Neural progenitor cell (in vitro differentiated cells): ENCODE measurements at regions not wholly inside any gene's neighbourhood (a gene's known extent, or its start where the extent isn't known, plus 50 kb on each side); places are given as distances from the start of the nearest gene placed in this dataset. TPM values are rescaled to one million over a fixed set of nuclear protein-coding genes. Genes with fewer than 3 reads are reported as not detected.

Experiments
- DNase-seq: peaks from one replicate; pipeline ENCODE4 v3.0.0-alpha.2; 2016; ENCODE audit warnings: low spot score
- H2AFZ ChIP-seq: fragments of 200-600 bp; sonication (generic); replicated peaks from 2 replicates; pipeline ENCODE4 v1.6.1; 2016; ENCODE audit warnings: antibody characterized with exemption
- H3F3A ChIP-seq: fragments of 200-600 bp; sonication (generic); 2 replicates; pipeline ENCODE4 v1.6.1; 2016; ENCODE audit warnings: antibody characterized with exemption, low read depth
- H3K27ac ChIP-seq: fragments of 200-600 bp; sonication (generic); 2 replicates; pipeline ENCODE4 v1.5.1; 2016; ENCODE audit warnings: mild to moderate bottlenecking
- H3K27me3 ChIP-seq: fragments of 200-600 bp; sonication (generic); 2 replicates; pipeline ENCODE4 v1.6.1; 2016; ENCODE audit warnings: mild to moderate bottlenecking, moderate library complexity
- H3K36me3 ChIP-seq: fragments of 200-600 bp; sonication (generic); 2 replicates; pipeline ENCODE4 v1.5.1; 2016
- H3K4me1 ChIP-seq: fragments of 200-600 bp; sonication (generic); 2 replicates; pipeline ENCODE4 v1.6.1; 2016; ENCODE audit warnings: mixed run types
- H3K4me2 ChIP-seq: fragments of 200-600 bp; sonication (generic); 2 replicates; pipeline ENCODE4 v1.6.1; 2016
- H3K4me3 ChIP-seq: fragments of 200-600 bp; sonication (generic); 2 replicates; pipeline ENCODE4 v1.5.1; 2016
- H3K79me2 ChIP-seq: fragments of 200-600 bp; sonication (generic); 2 replicates; pipeline ENCODE4 v1.6.1; 2016; ENCODE audit warnings: low read depth
- H3K9ac ChIP-seq: fragments of 200-600 bp; sonication (generic); 2 replicates; pipeline ENCODE4 v1.6.1; 2016
- H3K9me3 ChIP-seq: fragments of 200-600 bp; sonication (generic); 2 replicates; pipeline ENCODE4 v1.5.1; 2016; ENCODE audit warnings: low read depth
- H4K20me1 ChIP-seq: fragments of 200-600 bp; sonication (generic); 2 replicates; pipeline ENCODE4 v1.6.1; 2016; ENCODE audit warnings: low read depth
- H3K27ac Mint-ChIP-seq: 3 replicates; pipeline ENCODE4 v1.8.0; 2021; ENCODE audit warnings: mixed read lengths
- H3K27me3 Mint-ChIP-seq: 2 replicates; pipeline ENCODE4 v1.8.0; 2022; ENCODE audit warnings: low read depth, mild to moderate bottlenecking, inconsistent platforms, moderate library complexity, mixed read lengths; ENCODE audit not compliant: insufficient read depth
- H3K36me3 Mint-ChIP-seq: 3 replicates; pipeline ENCODE4 v1.8.0; 2021; ENCODE audit warnings: mixed read lengths
- H3K4me1 Mint-ChIP-seq: 3 replicates; pipeline ENCODE4 v1.8.0; 2021; ENCODE audit warnings: mixed read lengths
- H3K4me3 Mint-ChIP-seq: 3 replicates; pipeline ENCODE4 v1.8.0; 2021; ENCODE audit warnings: mild to moderate bottlenecking, moderate library complexity, mixed read lengths
- H3K9me3 Mint-ChIP-seq: 3 replicates; pipeline ENCODE4 v1.8.0; 2020; ENCODE audit warnings: mixed read lengths
- EZH2 ChIP-seq: fragments of 200-600 bp; sonication (generic); IDR thresholded peaks from 2 replicates; pipeline ENCODE4 v1.6.1; 2017; ENCODE audit warnings: antibody characterized with exemption, mild to moderate bottlenecking, moderate library complexity
- EZH2phosphoT487 ChIP-seq: fragments of 200-600 bp; sonication (generic); IDR thresholded peaks from 2 replicates; pipeline ENCODE4 v1.6.1; 2017; ENCODE audit warnings: antibody characterized with exemption
- small RNA-seq: library from RNA; depleted of rRNA; stranded (forward); fragments of <200 nt; gene quantifications from one replicate; pipeline ENCODE3, GENCODE V24; 2015
- TF ChIP-seq, protein P1 (sequence below): fragments of 200-600 bp; sonication (generic); IDR thresholded peaks from 2 replicates; pipeline ENCODE4 v1.5.1; 2017; ENCODE audit warnings: antibody characterized with exemption, mild to moderate bottlenecking

GRCh38 chr10:105342606-105343005, 701.5 kb downstream of the SORCS3 start:
- Histone ChIP-seq H3K4me1 (peaks cover 13% of the 10 kb centered on the region), H2AFZ (no peak overlapping the region), H3K4me3 (no peak overlapping the region), H3K36me3 (no peaks in the 10 kb centered on the region), H3F3A (no peaks in the 10 kb centered on the region), H3K9me3 (no peaks in the 10 kb centered on the region), H4K20me1 (no peaks in the 10 kb centered on the region), H3K27ac (no peak overlapping the region), H3K4me2 (no peak overlapping the region), H3K9ac (no peak overlapping the region), H3K79me2 (no peaks in the 10 kb centered on the region), H3K27me3 (no peaks in the 10 kb centered on the region)
- Mint-ChIP-seq H3K27ac (no peak overlapping the region), H3K4me1 (peaks cover 6% of the 10 kb centered on the region), H3K36me3 (no peaks in the 10 kb centered on the region), H3K27me3 (no peaks in the 10 kb centered on the region), H3K9me3 (no peaks in the 10 kb centered on the region), H3K4me3 (no peak overlapping the region)
- TF ChIP-seq EZH2: no peak
- TF ChIP-seq EZH2phosphoT487: no peak
- TF ChIP-seq, protein P1, sequence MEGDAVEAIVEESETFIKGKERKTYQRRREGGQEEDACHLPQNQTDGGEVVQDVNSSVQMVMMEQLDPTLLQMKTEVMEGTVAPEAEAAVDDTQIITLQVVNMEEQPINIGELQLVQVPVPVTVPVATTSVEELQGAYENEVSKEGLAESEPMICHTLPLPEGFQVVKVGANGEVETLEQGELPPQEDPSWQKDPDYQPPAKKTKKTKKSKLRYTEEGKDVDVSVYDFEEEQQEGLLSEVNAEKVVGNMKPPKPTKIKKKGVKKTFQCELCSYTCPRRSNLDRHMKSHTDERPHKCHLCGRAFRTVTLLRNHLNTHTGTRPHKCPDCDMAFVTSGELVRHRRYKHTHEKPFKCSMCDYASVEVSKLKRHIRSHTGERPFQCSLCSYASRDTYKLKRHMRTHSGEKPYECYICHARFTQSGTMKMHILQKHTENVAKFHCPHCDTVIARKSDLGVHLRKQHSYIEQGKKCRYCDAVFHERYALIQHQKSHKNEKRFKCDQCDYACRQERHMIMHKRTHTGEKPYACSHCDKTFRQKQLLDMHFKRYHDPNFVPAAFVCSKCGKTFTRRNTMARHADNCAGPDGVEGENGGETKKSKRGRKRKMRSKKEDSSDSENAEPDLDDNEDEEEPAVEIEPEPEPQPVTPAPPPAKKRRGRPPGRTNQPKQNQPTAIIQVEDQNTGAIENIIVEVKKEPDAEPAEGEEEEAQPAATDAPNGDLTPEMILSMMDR: no peak
- DNase-seq: no peak

GRCh38 chr10:105339669-105340068, 698.6 kb downstream of the SORCS3 start:
- H3F3A ChIP-seq: no peaks in the 10 kb centered on the region
- H3K4me3 ChIP-seq: no peak overlapping the region
- H3K27ac Mint-ChIP-seq: no peak overlapping the region
- H3K27me3 Mint-ChIP-seq: no peaks in the 10 kb centered on the region
- peaks cover 6% of the 10 kb centered on the region for H3K4me1 Mint-ChIP-seq
- no peaks in the 10 kb centered on the region for H4K20me1 ChIP-seq
- no peak for DNase-seq
- no peak overlapping the region for H2AFZ ChIP-seq
- TF ChIP-seq, protein P1: no peak
- TF ChIP-seq EZH2phosphoT487 (no peak), EZH2 (no peak)
- no peaks in the 10 kb centered on the region for H3K36me3 ChIP-seq
- no peaks in the 10 kb centered on the region for H3K36me3 Mint-ChIP-seq
- no peaks in the 10 kb centered on the region for H3K27me3 ChIP-seq
- H3K9me3 ChIP-seq: no peaks in the 10 kb centered on the region
- no peak overlapping the region for H3K9ac ChIP-seq
- H3K4me3 Mint-ChIP-seq: no peak overlapping the region
- no peak overlapping the region for H3K4me2 ChIP-seq
- H3K4me1 ChIP-seq: peaks cover 1% of the 10 kb centered on the region
- H3K9me3 Mint-ChIP-seq: no peaks in the 10 kb centered on the region
- H3K27ac ChIP-seq: no peak overlapping the region
- no peaks in the 10 kb centered on the region for H3K79me2 ChIP-seq

GRCh38 chr10:105328503-105329133, 687.5 kb downstream of the SORCS3 start:
- Histone ChIP-seq H3F3A (no peaks in the 10 kb centered on the region), H3K4me3 (no peak overlapping the region), H3K9ac (no peak overlapping the region), H3K9me3 (no peaks in the 10 kb centered on the region), H3K36me3 (no peaks in the 10 kb centered on the region), H3K4me2 (no peak overlapping the region), H3K27me3 (no peaks in the 10 kb centered on the region), H3K79me2 (no peaks in the 10 kb centered on the region), H2AFZ (no peak overlapping the region), H3K27ac (no peak overlapping the region), H4K20me1 (no peaks in the 10 kb centered on the region), H3K4me1 (no peaks in the 10 kb centered on the region)
- no peak for TF ChIP-seq EZH2
- no peak for TF ChIP-seq EZH2phosphoT487
- TF ChIP-seq, protein P1: no peak
- Mint-ChIP-seq H3K4me1 (no peaks in the 10 kb centered on the region), H3K9me3 (no peaks in the 10 kb centered on the region), H3K36me3 (no peaks in the 10 kb centered on the region), H3K4me3 (no peak overlapping the region), H3K27me3 (no peaks in the 10 kb centered on the region), H3K27ac (no peak overlapping the region)
- DNase-seq: no peak

Small RNA genes in the stretch of these regions (small RNA-seq; reads per million reads assigned to genes)
- gene RNU6-463P: not detected
